Stimulated activated CD4-positive, alpha-beta T cell treated with anti-CD3 and anti-CD28 coated beads, Interleukin-4, amount 100 ng/mL, for 24 hours (primary cell): ENCODE measurements at regions not wholly inside any gene's neighbourhood (a gene's known extent, or its start where the extent isn't known, plus 50 kb on each side); places are given as distances from the start of the nearest gene placed in this dataset.
"Not testable (repeated sequence)": the region's sequence is repeated elsewhere in the genome, so short reads cannot be mapped to it uniquely, and the experiment has no call there.

Experiments
- DNase-seq: peaks from one replicate; pipeline ENCODE4 v3.0.0-alpha.2; 2020

GRCh38 chr11:69205743-69206612 lies 50.2 kb downstream of the SMIM38 start:
- no peak for DNase-seq

- not testable (repeated sequence) for DNase-seq
Observed at GRCh38 chr11:69206613-69206965, 50.9 kb downstream of the SMIM38 start.

GRCh38 chr11:69207165-69207889 lies 51.6 kb downstream of the SMIM38 start:
- DNase-seq, result no peak

GRCh38 chr11:69208190-69209037 lies 52.7 kb downstream of the SMIM38 start:
- no peak for DNase-seq

GRCh38 chr11:69209038-69209350 lies 53.3 kb downstream of the SMIM38 start:
- DNase-seq, result no peak

GRCh38 chr11:69209421-69210309 lies 53.9 kb downstream of the SMIM38 start:
- no peak for DNase-seq

- DNase-seq, result peak; percentile 19
Observed at GRCh38 chr11:69210310-69211035, 54.7 kb downstream of the SMIM38 start.

GRCh38 chr11:69211540-69211919 lies 55.8 kb downstream of the SMIM38 start:
- no peak for DNase-seq

GRCh38 chr11:69211920-69212797 lies 56.4 kb downstream of the SMIM38 start:
- DNase-seq, result no peak

- no peak for DNase-seq
Observed at GRCh38 chr11:69212798-69213110, 57.0 kb downstream of the SMIM38 start.

- DNase-seq, result peak; percentile 50
Observed at GRCh38 chr11:69213316-69213715, 57.6 kb downstream of the SMIM38 start.

- DNase-seq, result no peak
Observed at GRCh38 chr11:69213964-69214363, 58.2 kb downstream of the SMIM38 start.

GRCh38 chr11:69215216-69215615 lies 59.5 kb downstream of the SMIM38 start:
- no peak for DNase-seq

- DNase-seq, result no peak
Observed at GRCh38 chr11:69215784-69216415, 60.2 kb downstream of the SMIM38 start.

- no peak for DNase-seq
Observed at GRCh38 chr11:69216647-69217051, 60.9 kb downstream of the SMIM38 start.

GRCh38 chr11:69217276-69218105 lies 61.8 kb downstream of the SMIM38 start:
- DNase-seq, result no peak

- no peak for DNase-seq
Observed at GRCh38 chr11:69218271-69218682, 62.5 kb downstream of the SMIM38 start.

GRCh38 chr11:69218946-69219720 lies 63.4 kb downstream of the SMIM38 start:
- DNase-seq, result no peak

GRCh38 chr11:69219991-69220390 lies 64.3 kb downstream of the SMIM38 start:
- no peak for DNase-seq
